Sigmoid colon (tissue), 6 donors: ENCODE measurements at regions not wholly inside any gene's neighbourhood (a gene's known extent, or its start where the extent isn't known, plus 50 kb on each side); places are given as distances from the start of the nearest gene placed in this dataset.
"Not testable (repeated sequence)": the region's sequence is repeated elsewhere in the genome, so short reads cannot be mapped to it uniquely, and the experiment has no call there.

Experiments
- DNase-seq: peaks from one replicate; pipeline ENCODE4 v3.0.0-alpha.2; 2019
- H3K27ac ChIP-seq, 4 donors: fragments of 200-600 bp; sonication (generic); one replicate each; pipeline ENCODE4 v1.5.1; 2016 to 2019; ENCODE audit warnings: mild to moderate bottlenecking in 1 of 4
- H3K27me3 ChIP-seq, 3 donors: fragments of 200-600 bp; sonication (generic); one replicate each; pipeline ENCODE4 v1.5.1; 2019; ENCODE audit warnings: mild to moderate bottlenecking in 1 of 3
- H3K36me3 ChIP-seq, 4 donors: fragments of 200-600 bp; sonication (generic); one replicate each; pipeline ENCODE4 v1.5.1; 2016 to 2019
- H3K4me1 ChIP-seq, 4 donors: fragments of 200-600 bp; sonication (generic); one replicate each; pipeline ENCODE4 v1.5.1; 2017 to 2019
- H3K4me3 ChIP-seq, 4 donors: fragments of 200-600 bp; sonication (generic); one replicate each; pipeline ENCODE4 v1.5.1; 2017 to 2019; ENCODE audit warnings: mild to moderate bottlenecking in 2 of 4, moderate library complexity in 1 of 4
- H3K9me3 ChIP-seq, 4 donors: fragments of 200-600 bp in 3 of 4; sonication (generic) in 3 of 4; one replicate each; pipeline versions ENCODE4 v1.5.1 to v1.6.1; 2013 to 2019
- EP300 ChIP-seq, 4 donors: sonication (generic); formaldehyde crosslinking; IDR thresholded peaks; one replicate each; pipeline ENCODE4 v1.6.1; 2017; ENCODE audit warnings: antibody characterized with exemption in 4 of 4
- POLR2A ChIP-seq, 2 donors: fragments of 450-650 bp; IDR thresholded peaks; one replicate each; pipeline ENCODE4 v1.6.1; 2016; ENCODE audit warnings: antibody characterized with exemption in 2 of 2, mild to moderate bottlenecking in 2 of 2, moderate library complexity in 2 of 2
- POLR2AphosphoS5 ChIP-seq, 4 donors: sonication (generic); formaldehyde crosslinking; IDR thresholded peaks; one replicate each; pipeline ENCODE4 v1.6.1; 2017; ENCODE audit warnings: antibody characterized with exemption in 4 of 4
- WGBS, 2 donors: extraction: QIAGEN DNeasy Blood & Tissue Kit; methylation state at CpG; one replicate each; pipeline ENCODE4 v1.1.7; 2013; 5-methylcytosine and 5-hydroxymethylcytosine counted together
- intact Hi-C: fragments of 100-400 bp; cut with DNase I; formaldehyde crosslinking; loops from one replicate; pipeline ENCODE4 v1.15.1; 2023
- TF ChIP-seq, protein P1 (sequence below), 4 experiments: fragments of 450-650 bp in 3 of 4; fragments of 200-600 bp in 1 of 4; IDR thresholded peaks; one replicate each; pipeline ENCODE4 v1.5.1; 2016 to 2019; ENCODE audit warnings: antibody characterized with exemption in 4 of 4, mild to moderate bottlenecking in 3 of 4, moderate library complexity in 2 of 4
- donor health status: healthy with polysubstance abuse.
- donor health status: healthy.

DNA sequence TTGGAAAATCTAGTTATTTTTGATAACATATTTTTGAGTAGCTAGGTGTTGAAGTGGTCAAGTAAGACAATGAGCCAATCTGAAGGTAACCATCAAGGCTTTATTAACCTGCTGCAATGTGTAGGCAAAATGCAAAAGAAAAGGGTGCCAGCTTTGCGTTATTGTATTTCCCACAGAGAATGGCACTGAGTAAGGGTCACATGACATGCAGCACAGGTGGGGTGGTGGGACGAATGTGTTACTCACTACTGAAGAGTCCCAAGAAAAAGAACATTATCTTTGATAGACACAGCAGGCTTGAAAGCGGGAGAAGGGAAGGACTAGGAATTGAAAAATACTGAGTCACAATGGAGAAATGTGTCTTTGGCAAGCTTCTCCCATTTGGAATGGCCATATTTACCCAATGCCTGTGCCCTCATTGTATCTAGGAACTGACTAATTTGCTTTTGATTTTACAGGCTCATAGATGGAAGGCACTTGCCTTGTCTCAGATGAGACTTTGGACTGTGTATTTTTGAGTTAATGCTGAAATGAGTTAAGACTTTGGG, 898.6 kb upstream of the POT1 start:
- no peaks in the 10 kb centered on the region for H3K27me3 ChIP-seq
- no peak for DNase-seq
- TF ChIP-seq POLR2A (IDR thresholded peaks at IDR 0.05) (no peak), POLR2AphosphoS5 (IDR thresholded peaks at IDR 0.05) (no peak), EP300 (IDR thresholded peaks at IDR 0.05) (no peak)
- TF ChIP-seq, protein P1, sequence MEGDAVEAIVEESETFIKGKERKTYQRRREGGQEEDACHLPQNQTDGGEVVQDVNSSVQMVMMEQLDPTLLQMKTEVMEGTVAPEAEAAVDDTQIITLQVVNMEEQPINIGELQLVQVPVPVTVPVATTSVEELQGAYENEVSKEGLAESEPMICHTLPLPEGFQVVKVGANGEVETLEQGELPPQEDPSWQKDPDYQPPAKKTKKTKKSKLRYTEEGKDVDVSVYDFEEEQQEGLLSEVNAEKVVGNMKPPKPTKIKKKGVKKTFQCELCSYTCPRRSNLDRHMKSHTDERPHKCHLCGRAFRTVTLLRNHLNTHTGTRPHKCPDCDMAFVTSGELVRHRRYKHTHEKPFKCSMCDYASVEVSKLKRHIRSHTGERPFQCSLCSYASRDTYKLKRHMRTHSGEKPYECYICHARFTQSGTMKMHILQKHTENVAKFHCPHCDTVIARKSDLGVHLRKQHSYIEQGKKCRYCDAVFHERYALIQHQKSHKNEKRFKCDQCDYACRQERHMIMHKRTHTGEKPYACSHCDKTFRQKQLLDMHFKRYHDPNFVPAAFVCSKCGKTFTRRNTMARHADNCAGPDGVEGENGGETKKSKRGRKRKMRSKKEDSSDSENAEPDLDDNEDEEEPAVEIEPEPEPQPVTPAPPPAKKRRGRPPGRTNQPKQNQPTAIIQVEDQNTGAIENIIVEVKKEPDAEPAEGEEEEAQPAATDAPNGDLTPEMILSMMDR (IDR thresholded peaks at IDR 0.05): no peak
- no peak overlapping the region for H3K4me3 ChIP-seq
- no peaks in the 10 kb centered on the region for H3K4me1 ChIP-seq
- 86 to 91% methylated on average over 3 of the region's 3 CpGs for WGBS, 2 donors
- intact Hi-C loops: no loop called here
- H3K36me3 ChIP-seq: no peaks in the 10 kb centered on the region
- peaks cover 0 to 8% (median 0%) of the 10 kb centered on the region in 4 donors for H3K9me3 ChIP-seq
- no peak overlapping the region for H3K27ac ChIP-seq

DNA sequence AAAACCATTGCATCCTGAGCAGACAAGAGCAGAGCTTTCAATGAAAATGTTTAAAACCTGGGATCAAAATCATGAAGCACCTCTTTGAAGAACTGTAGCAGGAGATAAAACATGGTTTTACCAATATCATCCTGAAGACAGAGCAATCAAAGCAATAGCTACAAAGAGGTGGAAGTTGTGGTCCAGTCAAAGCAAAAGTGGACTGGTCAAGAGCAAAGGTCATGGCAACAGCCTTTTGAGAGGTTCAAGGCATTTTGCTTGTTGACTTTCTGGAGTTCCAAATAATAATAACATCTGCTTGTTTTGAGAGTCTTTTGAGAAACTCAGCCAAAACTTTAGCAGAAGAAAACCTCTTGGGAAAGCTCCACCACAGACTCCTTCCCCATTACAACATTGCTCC, 893.9 kb upstream of the POT1 start:
- H3K27ac ChIP-seq: no peak overlapping the region
- intact Hi-C loops: no loop called here
- H3K36me3 ChIP-seq: no peaks in the 10 kb centered on the region

DNA sequence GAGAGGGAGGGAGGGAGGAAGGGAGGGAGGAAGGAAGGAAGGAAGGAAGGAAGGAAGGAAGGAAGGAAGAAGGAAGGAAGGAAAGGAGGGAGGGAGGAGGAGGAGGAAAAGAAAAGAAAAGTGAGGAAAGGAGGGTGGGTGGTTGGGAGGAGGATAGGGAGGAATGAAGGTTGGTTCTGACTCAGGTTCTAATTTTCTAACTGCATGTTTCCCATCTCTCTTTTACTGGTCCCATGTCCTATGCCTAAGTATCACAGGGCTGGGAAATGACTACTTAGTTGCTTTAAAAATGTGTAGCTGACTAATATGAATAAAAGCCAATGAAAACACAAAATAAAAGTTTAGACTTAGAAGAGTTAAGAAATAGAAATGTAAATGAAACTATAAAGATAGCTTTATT, 890.9 kb upstream of the POT1 start:
- Histone ChIP-seq H3K27me3 (no peaks in the 10 kb centered on the region), H3K4me3 (no peak overlapping the region), H3K4me1 (no peaks in the 10 kb centered on the region), H3K36me3 (no peaks in the 10 kb centered on the region), H3K27ac (no peak overlapping the region), H3K9me3 (no peaks in the 10 kb centered on the region)
- no peak for TF ChIP-seq EP300 (IDR thresholded peaks at IDR 0.05)
- no peak for TF ChIP-seq POLR2A (IDR thresholded peaks at IDR 0.05)
- TF ChIP-seq POLR2AphosphoS5 (IDR thresholded peaks at IDR 0.05): no peak
- TF ChIP-seq, protein P1 (IDR thresholded peaks at IDR 0.05): no peak
- intact Hi-C loops: no loop called here
- no peak for DNase-seq

More for the DNA sequence above, 893.9 kb upstream of the POT1 start:
- H3K4me3 ChIP-seq: no peak overlapping the region
- H3K27me3 ChIP-seq: no peaks in the 10 kb centered on the region
- peaks cover 0 to 2% (median 0%) of the 10 kb centered on the region in 4 donors for H3K9me3 ChIP-seq
- DNase-seq: no peak
- no peaks in the 10 kb centered on the region for H3K4me1 ChIP-seq
- TF ChIP-seq, protein P1 (IDR thresholded peaks at IDR 0.05): no peak
- no peak for TF ChIP-seq POLR2A (IDR thresholded peaks at IDR 0.05)
- no peak for TF ChIP-seq EP300 (IDR thresholded peaks at IDR 0.05)
- TF ChIP-seq POLR2AphosphoS5 (IDR thresholded peaks at IDR 0.05): no peak

DNA sequence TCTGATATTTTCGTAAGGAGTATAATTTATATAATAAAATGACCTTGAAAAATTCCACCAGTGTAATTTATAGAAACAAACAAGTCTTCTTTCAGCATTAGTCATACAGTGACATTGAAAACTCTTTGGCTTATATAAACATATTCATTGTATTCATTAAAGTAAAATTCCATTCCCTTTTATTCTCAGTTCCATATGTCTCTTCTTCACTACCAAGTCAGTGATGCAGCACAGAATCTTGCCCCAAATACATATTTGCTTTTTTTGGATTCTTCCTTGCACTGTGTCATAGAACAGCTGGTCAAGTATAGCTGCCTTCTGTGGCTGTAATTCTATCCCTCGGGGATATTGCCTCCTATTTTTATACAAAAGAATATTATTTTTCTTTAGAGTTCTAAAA, 884.5 kb upstream of the POT1 start:
- no peaks in the 10 kb centered on the region for H3K27me3 ChIP-seq
- H3K36me3 ChIP-seq: no peaks in the 10 kb centered on the region
- H3K4me3 ChIP-seq: no peak overlapping the region
- no peak for TF ChIP-seq POLR2AphosphoS5 (IDR thresholded peaks at IDR 0.05)
- TF ChIP-seq, protein P1 (IDR thresholded peaks at IDR 0.05): no peak
- TF ChIP-seq POLR2A (IDR thresholded peaks at IDR 0.05): no peak
- TF ChIP-seq EP300 (IDR thresholded peaks at IDR 0.05): no peak
- H3K9me3 ChIP-seq: no peaks in the 10 kb centered on the region
- H3K4me1 ChIP-seq: no peaks in the 10 kb centered on the region
- no peak for DNase-seq
- intact Hi-C loops: no loop called here
- no peak overlapping the region for H3K27ac ChIP-seq
- 49 to 56% methylated on average over 2 of the region's 2 CpGs for WGBS, 2 donors

DNA sequence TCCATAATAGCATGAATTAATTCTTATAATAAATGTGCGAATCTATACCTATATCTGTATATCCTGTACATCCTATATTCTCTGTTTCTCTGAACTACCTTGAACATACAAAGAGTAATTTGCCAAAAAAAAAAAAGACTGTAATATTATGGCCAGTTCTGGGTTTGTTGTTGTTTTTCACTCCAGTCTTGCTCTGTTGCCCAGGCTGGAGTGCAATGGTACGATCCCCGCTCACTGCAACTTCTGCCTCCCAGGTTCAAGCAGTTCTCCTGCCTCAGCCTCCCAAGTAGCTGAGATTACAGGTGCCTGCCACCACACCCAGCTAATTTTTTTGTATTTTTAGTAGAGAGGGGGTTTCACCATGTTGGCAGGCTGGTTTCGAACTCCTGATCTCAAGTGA, 876.9 kb upstream of the POT1 start:
- 91 to 97% methylated on average over 4 of the region's 4 CpGs for WGBS, 2 donors
- intact Hi-C loops, H3K4me3 ChIP-seq, DNase-seq, H3K27ac ChIP-seq, H3K9me3 ChIP-seq, H3K27me3 ChIP-seq, H3K4me1 ChIP-seq, H3K36me3 ChIP-seq: not testable (repeated sequence)
